ENCODE measurements at regions not wholly inside any gene's neighbourhood (a gene's known extent, or its start where the extent isn't known, plus 50 kb on each side); places are given as distances from the start of the nearest gene placed in this dataset.

- no peak for TF ChIP-seq ZNF169 (tag by site-specific recombination; IDR thresholded peaks at IDR 0.05)
- TF ChIP-seq ZNF561 (tag by site-specific recombination; IDR thresholded peaks at IDR 0.05; ENCODE audit: borderline replicate concordance): no peak
- TF ChIP-seq ZNF366 (tag by site-specific recombination; conservative IDR thresholded peaks at IDR 0.05): peak; percentile 75
- TF ChIP-seq, protein P1, sequence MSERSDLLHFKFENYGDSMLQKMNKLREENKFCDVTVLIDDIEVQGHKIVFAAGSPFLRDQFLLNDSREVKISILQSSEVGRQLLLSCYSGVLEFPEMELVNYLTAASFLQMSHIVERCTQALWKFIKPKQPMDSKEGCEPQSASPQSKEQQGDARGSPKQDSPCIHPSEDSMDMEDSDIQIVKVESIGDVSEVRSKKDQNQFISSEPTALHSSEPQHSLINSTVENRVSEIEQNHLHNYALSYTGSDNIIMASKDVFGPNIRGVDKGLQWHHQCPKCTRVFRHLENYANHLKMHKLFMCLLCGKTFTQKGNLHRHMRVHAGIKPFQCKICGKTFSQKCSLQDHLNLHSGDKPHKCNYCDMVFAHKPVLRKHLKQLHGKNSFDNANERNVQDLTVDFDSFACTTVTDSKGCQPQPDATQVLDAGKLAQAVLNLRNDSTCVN (tag by site-specific recombination; optimal IDR thresholded peaks at IDR 0.05): no peak
- TF ChIP-seq PRDM4 (tag by site-specific recombination; IDR thresholded peaks at IDR 0.05): no peak
- peak; percentile 75; the same call in 1 of the 2 replicates for TF ChIP-seq ZNF184 (tag by site-specific recombination; IDR thresholded peaks at IDR 0.05)
- no peak for TF ChIP-seq OVOL3 (tag by site-specific recombination; IDR thresholded peaks at IDR 0.05)
- no peak for TF ChIP-seq ZNF114 (tag by site-specific recombination; IDR thresholded peaks at IDR 0.05)
- no peak for TF ChIP-seq ZNF792 (tag by site-specific recombination; IDR thresholded peaks at IDR 0.05)
- 0 out of 2 replicates have a peak, but pooled peaks have one; percentile 43 for TF ChIP-seq ZNF324 (tag by site-specific recombination; IDR thresholded peaks at IDR 0.05)
- TF ChIP-seq ZNF335 (tag by site-specific recombination; conservative IDR thresholded peaks at IDR 0.05): no peak
- no peak for TF ChIP-seq ZNF266 (tag by site-specific recombination; IDR thresholded peaks at IDR 0.05; ENCODE audit: low read depth)
- 0 out of 2 replicates have a peak, but pooled peaks have one; percentile 33 for TF ChIP-seq ZNF558 (tag by site-specific recombination; IDR thresholded peaks at IDR 0.05)
- no peak for TF ChIP-seq ZFP41 (tag by site-specific recombination; IDR thresholded peaks at IDR 0.05; ENCODE audit: borderline replicate concordance)
- TF ChIP-seq, protein P2, sequence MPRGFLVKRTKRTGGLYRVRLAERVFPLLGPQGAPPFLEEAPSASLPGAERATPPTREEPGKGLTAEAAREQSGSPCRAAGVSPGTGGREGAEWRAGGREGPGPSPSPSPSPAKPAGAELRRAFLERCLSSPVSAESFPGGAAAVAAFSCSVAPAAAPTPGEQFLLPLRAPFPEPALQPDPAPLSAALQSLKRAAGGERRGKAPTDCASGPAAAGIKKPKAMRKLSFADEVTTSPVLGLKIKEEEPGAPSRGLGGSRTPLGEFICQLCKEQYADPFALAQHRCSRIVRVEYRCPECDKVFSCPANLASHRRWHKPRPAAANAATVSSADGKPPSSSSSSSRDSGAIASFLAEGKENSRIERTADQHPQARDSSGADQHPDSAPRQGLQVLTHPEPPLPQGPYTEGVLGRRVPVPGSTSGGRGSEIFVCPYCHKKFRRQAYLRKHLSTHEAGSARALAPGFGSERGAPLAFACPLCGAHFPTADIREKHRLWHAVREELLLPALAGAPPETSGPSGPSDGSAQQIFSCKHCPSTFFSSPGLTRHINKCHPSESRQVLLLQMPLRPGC (tag by site-specific recombination; IDR thresholded peaks at IDR 0.05): peak; percentile 93
- no peak for TF ChIP-seq HOXC10 (CRISPR knock-in tag; IDR thresholded peaks at IDR 0.05)
- TF ChIP-seq ZNF830 (tag by site-specific recombination; IDR thresholded peaks at IDR 0.05; ENCODE audit: low read depth): no peak
- TF ChIP-seq ZNF510 (tag by site-specific recombination; IDR thresholded peaks at IDR 0.05; ENCODE audit: insufficient replicate concordance): no peak
- TF ChIP-seq ZNF585B (tag by site-specific recombination; IDR thresholded peaks at IDR 0.05): no peak
- TF ChIP-seq, protein P3, sequence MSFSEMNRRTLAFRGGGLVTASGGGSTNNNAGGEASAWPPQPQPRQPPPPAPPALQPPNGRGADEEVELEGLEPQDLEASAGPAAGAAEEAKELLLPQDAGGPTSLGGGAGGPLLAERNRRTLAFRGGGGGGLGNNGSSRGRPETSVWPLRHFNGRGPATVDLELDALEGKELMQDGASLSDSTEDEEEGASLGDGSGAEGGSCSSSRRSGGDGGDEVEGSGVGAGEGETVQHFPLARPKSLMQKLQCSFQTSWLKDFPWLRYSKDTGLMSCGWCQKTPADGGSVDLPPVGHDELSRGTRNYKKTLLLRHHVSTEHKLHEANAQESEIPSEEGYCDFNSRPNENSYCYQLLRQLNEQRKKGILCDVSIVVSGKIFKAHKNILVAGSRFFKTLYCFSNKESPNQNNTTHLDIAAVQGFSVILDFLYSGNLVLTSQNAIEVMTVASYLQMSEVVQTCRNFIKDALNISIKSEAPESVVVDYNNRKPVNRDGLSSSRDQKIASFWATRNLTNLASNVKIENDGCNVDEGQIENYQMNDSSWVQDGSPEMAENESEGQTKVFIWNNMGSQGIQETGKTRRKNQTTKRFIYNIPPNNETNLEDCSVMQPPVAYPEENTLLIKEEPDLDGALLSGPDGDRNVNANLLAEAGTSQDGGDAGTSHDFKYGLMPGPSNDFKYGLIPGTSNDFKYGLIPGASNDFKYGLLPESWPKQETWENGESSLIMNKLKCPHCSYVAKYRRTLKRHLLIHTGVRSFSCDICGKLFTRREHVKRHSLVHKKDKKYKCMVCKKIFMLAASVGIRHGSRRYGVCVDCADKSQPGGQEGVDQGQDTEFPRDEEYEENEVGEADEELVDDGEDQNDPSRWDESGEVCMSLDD (tag by site-specific recombination; IDR thresholded peaks at IDR 0.05): no peak
- no peak for TF ChIP-seq ZNF350 (tag by site-specific recombination; IDR thresholded peaks at IDR 0.05)
- 0 out of 2 replicates have a peak, but pooled peaks have one; percentile 18 for TF ChIP-seq BCL11A (tag by site-specific recombination; IDR thresholded peaks at IDR 0.05; ENCODE audit: low read depth)
- no peak for TF ChIP-seq ZNF426 (tag by site-specific recombination; IDR thresholded peaks at IDR 0.05)
- TF ChIP-seq TRIM28 (IDR thresholded peaks at IDR 0.05; ENCODE audit: borderline replicate concordance, low read length): no peak
- TF ChIP-seq YY1 (tag by site-specific recombination; IDR thresholded peaks at IDR 0.05): no peak
- TF ChIP-seq ZFHX2 (tag by site-specific recombination; conservative IDR thresholded peaks at IDR 0.05): no peak
- TF ChIP-seq ZBTB20 (tag by site-specific recombination; IDR thresholded peaks at IDR 0.05): no peak
- TF ChIP-seq ZNF600 (tag by site-specific recombination; IDR thresholded peaks at IDR 0.05): no peak
- TF ChIP-seq ZNF354C (tag by site-specific recombination; IDR thresholded peaks at IDR 0.05; ENCODE audit: borderline replicate concordance, low read depth): no peak
- no peak for TF ChIP-seq BCL11B (tag by site-specific recombination; IDR thresholded peaks at IDR 0.05; ENCODE audit: low read depth)
- no peak for TF ChIP-seq ZNF140 (tag by site-specific recombination; IDR thresholded peaks at IDR 0.05)
- TF ChIP-seq, protein P4, sequence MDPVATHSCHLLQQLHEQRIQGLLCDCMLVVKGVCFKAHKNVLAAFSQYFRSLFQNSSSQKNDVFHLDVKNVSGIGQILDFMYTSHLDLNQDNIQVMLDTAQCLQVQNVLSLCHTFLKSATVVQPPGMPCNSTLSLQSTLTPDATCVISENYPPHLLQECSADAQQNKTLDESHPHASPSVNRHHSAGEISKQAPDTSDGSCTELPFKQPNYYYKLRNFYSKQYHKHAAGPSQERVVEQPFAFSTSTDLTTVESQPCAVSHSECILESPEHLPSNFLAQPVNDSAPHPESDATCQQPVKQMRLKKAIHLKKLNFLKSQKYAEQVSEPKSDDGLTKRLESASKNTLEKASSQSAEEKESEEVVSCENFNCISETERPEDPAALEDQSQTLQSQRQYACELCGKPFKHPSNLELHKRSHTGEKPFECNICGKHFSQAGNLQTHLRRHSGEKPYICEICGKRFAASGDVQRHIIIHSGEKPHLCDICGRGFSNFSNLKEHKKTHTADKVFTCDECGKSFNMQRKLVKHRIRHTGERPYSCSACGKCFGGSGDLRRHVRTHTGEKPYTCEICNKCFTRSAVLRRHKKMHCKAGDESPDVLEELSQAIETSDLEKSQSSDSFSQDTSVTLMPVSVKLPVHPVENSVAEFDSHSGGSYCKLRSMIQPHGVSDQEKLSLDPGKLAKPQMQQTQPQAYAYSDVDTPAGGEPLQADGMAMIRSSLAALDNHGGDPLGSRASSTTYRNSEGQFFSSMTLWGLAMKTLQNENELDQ (tag by site-specific recombination; IDR thresholded peaks at IDR 0.05; ENCODE audit: low read depth): no peak
Measured at GRCh38 chr12:86712425-86712843, 456.2 kb upstream of the MGAT4C start (continued).
